GM19043 (cell line): ENCODE measurements at regions not wholly inside any gene's neighbourhood (a gene's known extent, or its start where the extent isn't known, plus 50 kb on each side); places are given as distances from the start of the nearest gene placed in this dataset.

ENCODE experiments used
- ATAC-seq: cut with Tn5 transposase; IDR thresholded peaks from one replicate; pipeline ENCODE4 v1.9.1; 2021; ENCODE audit warnings: low read depth; ENCODE audit not compliant: unreplicated experiment

GRCh38 chr12:125193376-125194152, 128.3 kb downstream of the AACS start:
- ATAC-seq, result no peak

GRCh38 chr12:125194163-125194773, 129.0 kb downstream of the AACS start:
- no peak for ATAC-seq

- ATAC-seq, result no peak
These were observed 129.8 kb downstream of the AACS start for GRCh38 chr12:125194987-125195386.

GRCh38 chr12:125197326-125197725, 132.1 kb downstream of the AACS start:
- no peak for ATAC-seq

GRCh38 chr12:125198652-125199051, 133.4 kb downstream of the AACS start:
- no peak for ATAC-seq

- ATAC-seq, result no peak
These were observed 135.9 kb downstream of the AACS start for GRCh38 chr12:125201090-125201489.

- ATAC-seq, result no peak
These were observed 136.7 kb downstream of the AACS start for GRCh38 chr12:125201940-125202339.

GRCh38 chr12:125202421-125202820, 137.2 kb downstream of the AACS start:
- ATAC-seq, result no peak

- no peak for ATAC-seq
These were observed 138.0 kb downstream of the AACS start for GRCh38 chr12:125203145-125203765.

- no peak for ATAC-seq
These were observed 140.2 kb downstream of the AACS start for GRCh38 chr12:125205386-125205785.

- no peak for ATAC-seq
These were observed 141.5 kb downstream of the AACS start for GRCh38 chr12:125206711-125207110.

- ATAC-seq, result no peak
These were observed 143.1 kb downstream of the AACS start for GRCh38 chr12:125208334-125208733.

GRCh38 chr12:125208942-125209341, 143.7 kb downstream of the AACS start:
- no peak for ATAC-seq

- no peak for ATAC-seq
These were observed 145.0 kb downstream of the AACS start for GRCh38 chr12:125210104-125210755.

- ATAC-seq, result no peak
These were observed 146.2 kb downstream of the AACS start for GRCh38 chr12:125211464-125211863.

- no peak for ATAC-seq
These were observed 149.1 kb downstream of the AACS start for GRCh38 chr12:125214289-125214688.

- no peak for ATAC-seq
These were observed 151.5 kb downstream of the AACS start for GRCh38 chr12:125216756-125217155.

- ATAC-seq, result no peak
These were observed 152.1 kb downstream of the AACS start for GRCh38 chr12:125217308-125217707.

GRCh38 chr12:125218952-125219351, 153.7 kb downstream of the AACS start:
- ATAC-seq, result no peak

- ATAC-seq, result no peak
These were observed 155.4 kb downstream of the AACS start for GRCh38 chr12:125220404-125221273.
